Esophagus squamous epithelium (tissue), 5 donors: ENCODE measurements at regions not wholly inside any gene's neighbourhood (a gene's known extent, or its start where the extent isn't known, plus 50 kb on each side); places are given as distances from the start of the nearest gene placed in this dataset.

ENCODE experiments used
- DNase-seq: peaks from one replicate; lab custom pipeline; 2025; lab: John Stamatoyannopoulos, UW
- H3K27ac ChIP-seq, 4 donors: fragments of 200-600 bp; sonication (generic); one replicate each; pipeline ENCODE4 v1.5.1; 2016 to 2019; ENCODE audit warnings: mild to moderate bottlenecking in 1 of 4
- H3K27me3 ChIP-seq, 4 donors: fragments of 200-600 bp; sonication (generic); 1 replicate in 3 of 4; 2 replicates in 1 of 4; pipeline versions ENCODE4 v1.5.1 to v1.6.0; 2017 to 2021; ENCODE audit warnings: antibody characterized with exemption in 1 of 4
- H3K36me3 ChIP-seq, 3 donors: fragments of 200-600 bp; sonication (generic); one replicate each; pipeline ENCODE4 v1.5.1; 2016 to 2019
- H3K4me1 ChIP-seq, 3 donors: fragments of 200-600 bp; sonication (generic); one replicate each; pipeline ENCODE4 v1.5.1; 2017 to 2019
- H3K4me3 ChIP-seq, 4 donors: fragments of 200-600 bp; sonication (generic); 1 replicate in 3 of 4; 2 replicates in 1 of 4; pipeline ENCODE4 v1.5.1; 2016 to 2019; ENCODE audit warnings: mild to moderate bottlenecking in 2 of 4, moderate library complexity in 1 of 4
- H3K9me3 ChIP-seq, 3 donors: fragments of 200-600 bp; sonication (generic); one replicate each; pipeline ENCODE4 v1.5.1; 2016 to 2019
- POLR2A ChIP-seq, 4 donors: fragments of 450-650 bp; IDR thresholded peaks; one replicate each; pipeline ENCODE4 v1.6.1; 2017; ENCODE audit warnings: antibody characterized with exemption in 4 of 4, mild to moderate bottlenecking in 4 of 4, moderate library complexity in 3 of 4
- WGBS, 2 donors: methylation state at CpG; one replicate each; pipeline ENCODE4 v1.1.5; 2018; 5-methylcytosine and 5-hydroxymethylcytosine counted together
- intact Hi-C: fragments of 100-400 bp; cut with DNase I; formaldehyde crosslinking; loops from one replicate; pipeline ENCODE4 v1.15.0; 2022
- TF ChIP-seq, protein P1 (sequence below), 6 experiments: fragments of 450-650 bp in 4 of 6; fragments of 200-600 bp in 2 of 6; sonication (generic) in 2 of 6; IDR thresholded peaks; one replicate each; pipeline ENCODE4 v1.5.1; 2016 to 2019; ENCODE audit warnings: antibody characterized with exemption in 6 of 6, mild to moderate bottlenecking in 4 of 6, moderate library complexity in 4 of 6
- donor health status: DM: yes; HTN: yes; CAD: no.

DNA sequence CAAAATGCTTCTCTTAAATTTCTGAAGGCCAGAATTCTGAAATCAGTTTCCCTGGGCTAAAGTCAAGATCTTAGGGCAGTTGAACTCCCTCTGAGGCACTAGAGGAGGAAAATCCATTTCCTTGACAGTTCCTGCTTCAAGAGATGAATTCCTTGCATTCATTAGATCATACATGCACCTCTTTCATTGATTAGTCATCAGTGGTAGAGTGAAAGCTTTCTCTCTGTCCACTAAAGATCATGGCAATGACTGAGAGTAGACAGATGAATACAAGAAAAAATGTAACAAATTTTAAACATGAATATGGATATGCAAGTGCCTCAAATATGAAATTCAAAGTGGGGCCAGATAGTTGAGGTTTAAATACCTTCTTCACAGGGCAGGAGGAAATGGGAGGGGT is 693.4 kb upstream of the TMEFF2 start:
- H3K9me3 ChIP-seq: no peaks in the 10 kb centered on the region
- no peaks in the 10 kb centered on the region for H3K36me3 ChIP-seq
- intact Hi-C loops: no loop called here
- no peak overlapping the region for H3K27ac ChIP-seq
- H3K4me3 ChIP-seq: no peak overlapping the region
- H3K27me3 ChIP-seq: no peaks in the 10 kb centered on the region
- H3K4me1 ChIP-seq: no peaks in the 10 kb centered on the region
- TF ChIP-seq, protein P1, sequence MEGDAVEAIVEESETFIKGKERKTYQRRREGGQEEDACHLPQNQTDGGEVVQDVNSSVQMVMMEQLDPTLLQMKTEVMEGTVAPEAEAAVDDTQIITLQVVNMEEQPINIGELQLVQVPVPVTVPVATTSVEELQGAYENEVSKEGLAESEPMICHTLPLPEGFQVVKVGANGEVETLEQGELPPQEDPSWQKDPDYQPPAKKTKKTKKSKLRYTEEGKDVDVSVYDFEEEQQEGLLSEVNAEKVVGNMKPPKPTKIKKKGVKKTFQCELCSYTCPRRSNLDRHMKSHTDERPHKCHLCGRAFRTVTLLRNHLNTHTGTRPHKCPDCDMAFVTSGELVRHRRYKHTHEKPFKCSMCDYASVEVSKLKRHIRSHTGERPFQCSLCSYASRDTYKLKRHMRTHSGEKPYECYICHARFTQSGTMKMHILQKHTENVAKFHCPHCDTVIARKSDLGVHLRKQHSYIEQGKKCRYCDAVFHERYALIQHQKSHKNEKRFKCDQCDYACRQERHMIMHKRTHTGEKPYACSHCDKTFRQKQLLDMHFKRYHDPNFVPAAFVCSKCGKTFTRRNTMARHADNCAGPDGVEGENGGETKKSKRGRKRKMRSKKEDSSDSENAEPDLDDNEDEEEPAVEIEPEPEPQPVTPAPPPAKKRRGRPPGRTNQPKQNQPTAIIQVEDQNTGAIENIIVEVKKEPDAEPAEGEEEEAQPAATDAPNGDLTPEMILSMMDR (IDR thresholded peaks at IDR 0.05): no peak
- no peak for TF ChIP-seq POLR2A (IDR thresholded peaks at IDR 0.05)
- DNase-seq: no peak

DNA sequence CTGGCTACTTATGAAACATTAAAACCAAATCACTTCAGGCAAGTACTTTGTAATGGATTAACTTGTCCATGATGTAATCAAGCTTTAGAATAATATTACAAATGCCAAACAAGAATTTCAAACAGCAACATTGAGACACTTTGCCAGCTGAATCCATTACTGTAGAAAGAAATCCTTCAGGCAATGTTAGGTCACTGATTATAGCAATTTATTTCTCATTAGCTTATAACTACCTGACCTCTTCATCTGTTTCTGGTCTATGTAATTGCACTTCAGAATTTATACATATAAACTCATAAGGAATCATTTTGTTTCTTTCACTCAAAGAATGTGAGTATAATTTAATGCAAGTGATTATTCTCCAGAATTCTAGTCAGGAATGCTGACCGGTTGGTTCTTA is 692.6 kb upstream of the TMEFF2 start:
- TF ChIP-seq, protein P1 (IDR thresholded peaks at IDR 0.05): no peak
- no peak for TF ChIP-seq POLR2A (IDR thresholded peaks at IDR 0.05)
- Histone ChIP-seq H3K36me3 (no peaks in the 10 kb centered on the region), H3K4me3 (no peak overlapping the region), H3K27ac (no peak overlapping the region), H3K9me3 (no peaks in the 10 kb centered on the region), H3K27me3 (no peaks in the 10 kb centered on the region), H3K4me1 (no peaks in the 10 kb centered on the region)
- intact Hi-C loops: no loop called here
- WGBS, 2 donors: 34 to 38% methylated on average over 1 of the region's 1 CpG
- no peak for DNase-seq

DNA sequence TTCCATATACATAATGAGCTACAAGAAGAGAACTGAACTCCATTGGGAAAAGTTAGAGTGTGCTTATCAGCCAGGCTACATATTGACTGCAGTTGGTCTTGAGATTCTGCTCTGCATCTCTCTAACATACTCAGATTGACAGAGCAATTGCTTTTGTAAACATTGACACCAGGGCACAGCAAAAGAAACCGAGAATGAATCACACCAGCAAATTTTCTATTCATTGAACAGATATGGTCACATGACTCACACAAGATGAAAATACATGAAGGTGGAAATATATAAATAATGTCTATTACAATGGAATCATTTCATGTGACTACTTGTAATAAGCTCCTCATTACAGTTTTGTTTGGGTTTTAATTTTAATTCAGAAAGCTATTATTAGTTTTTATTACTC is 691.9 kb upstream of the TMEFF2 start:
- intact Hi-C loops: no loop called here
- Histone ChIP-seq H3K9me3 (no peaks in the 10 kb centered on the region), H3K27me3 (no peaks in the 10 kb centered on the region), H3K4me3 (no peak overlapping the region), H3K4me1 (no peaks in the 10 kb centered on the region), H3K27ac (no peak overlapping the region), H3K36me3 (no peaks in the 10 kb centered on the region)
- 16 to 18% methylated on average over 1 of the region's 1 CpG for WGBS, 2 donors
- TF ChIP-seq, protein P1 (IDR thresholded peaks at IDR 0.05): no peak
- no peak for TF ChIP-seq POLR2A (IDR thresholded peaks at IDR 0.05)
- DNase-seq: no peak

DNA sequence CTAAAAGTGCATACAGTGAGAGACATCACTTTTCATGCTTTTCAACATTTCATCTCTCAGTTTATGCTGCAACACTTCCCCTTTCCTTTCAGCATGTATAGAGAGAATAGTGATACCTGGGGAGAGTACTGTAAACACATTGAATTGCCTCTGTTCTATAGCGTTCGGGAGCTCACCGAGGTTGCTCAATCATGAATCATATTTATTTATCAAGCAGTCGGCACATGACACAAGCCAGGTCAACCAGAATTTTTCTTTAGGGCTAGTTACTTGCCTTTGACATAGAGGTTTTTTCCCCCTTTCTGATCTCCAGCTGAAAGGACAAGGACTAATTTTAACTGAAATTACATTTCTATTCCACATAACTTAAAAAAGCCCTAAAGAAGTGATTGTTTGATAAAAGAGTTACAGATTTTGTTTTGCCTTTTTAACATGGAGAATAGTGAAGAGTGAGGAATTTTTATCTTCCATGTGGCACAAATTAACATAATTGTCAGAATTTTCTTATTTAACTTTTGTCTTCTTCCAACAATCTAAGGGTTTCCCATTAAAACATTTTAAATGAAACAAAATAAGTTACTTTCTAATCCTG is 690.9 kb upstream of the TMEFF2 start:
- Histone ChIP-seq H3K9me3 (no peaks in the 10 kb centered on the region), H3K4me1 (no peaks in the 10 kb centered on the region), H3K4me3 (no peak overlapping the region), H3K27me3 (no peaks in the 10 kb centered on the region), H3K27ac (no peak overlapping the region), H3K36me3 (no peaks in the 10 kb centered on the region)
- DNase-seq: no peak
- TF ChIP-seq, protein P1 (IDR thresholded peaks at IDR 0.05): no peak
- TF ChIP-seq POLR2A (IDR thresholded peaks at IDR 0.05): no peak
- intact Hi-C loops: no loop called here
- WGBS, 2 donors: 17 to 20% methylated on average over 4 of the region's 4 CpGs

DNA sequence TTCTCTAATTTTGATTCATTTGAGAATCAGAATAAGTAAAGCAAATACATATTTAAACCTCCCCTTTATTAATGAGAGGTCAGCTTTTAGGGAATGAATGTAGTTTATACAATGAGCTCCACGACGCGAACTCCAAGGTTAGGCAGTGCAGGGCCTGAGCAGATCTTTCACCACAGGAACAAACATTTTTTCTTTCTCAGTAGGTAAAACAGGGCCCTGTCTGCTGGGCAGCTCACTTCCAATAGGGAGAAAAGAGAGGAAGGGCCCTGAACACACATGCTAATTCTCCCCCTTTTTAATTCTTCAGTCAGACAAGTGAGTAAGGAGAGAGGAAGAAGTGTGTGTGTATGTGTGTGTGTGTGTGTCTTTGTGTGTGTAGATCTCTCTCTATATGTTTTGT is 682.4 kb upstream of the TMEFF2 start:
- Histone ChIP-seq H3K36me3 (no peaks in the 10 kb centered on the region), H3K27me3 (no peaks in the 10 kb centered on the region), H3K4me3 (no peak overlapping the region), H3K27ac (no peak overlapping the region), H3K4me1 (no peaks in the 10 kb centered on the region), H3K9me3 (no peaks in the 10 kb centered on the region)
- intact Hi-C loops: no loop called here
- TF ChIP-seq, protein P1 (IDR thresholded peaks at IDR 0.05): no peak
- TF ChIP-seq POLR2A (IDR thresholded peaks at IDR 0.05): no peak
- 77 to 95% methylated on average over 3 of the region's 3 CpGs for WGBS, 2 donors
- DNase-seq: no peak
